K562 (cell line): ENCODE measurements at regions not wholly inside any gene's neighbourhood (a gene's known extent, or its start where the extent isn't known, plus 50 kb on each side); places are given as distances from the start of the nearest gene placed in this dataset.

Experiments used
- KAT8 ChIP-seq: fragments of 450-650 bp; IDR thresholded peaks from 2 replicates; pipeline ENCODE4 v1.6.1; 2016; ENCODE audit warnings: low read depth, mild to moderate bottlenecking
- MTA1 ChIP-seq: fragments of 450-650 bp; IDR thresholded peaks from 2 replicates; pipeline ENCODE4 v1.6.1; 2017; ENCODE audit warnings: borderline replicate concordance
- SNRNP70 ChIP-seq: fragments of 200-400 bp; formaldehyde crosslinking; optimal IDR thresholded peaks from 2 replicates; pipeline ENCODE3; 2017; ENCODE audit warnings: low read depth, low read length
- VEZF1 ChIP-seq: fragments of 200-800 bp; sonication (Bioruptor generic); IDR thresholded peaks from 2 replicates; pipeline ENCODE4 v1.6.1; 2017; ENCODE audit warnings: missing genetic modification characterization, missing compliant biosample characterization

- TF ChIP-seq SNRNP70 (no peak), VEZF1 (CRISPR knock-in tag) (no peak), MTA1 (no peak), KAT8 (no peak)
Measured at GRCh38 chr3:88671573-88671972, 435.8 kb upstream of the EPHA3 start.
